SIG-M5 treated with dmso at 0.1 percent for 504 hours (cell line): ENCODE measurements at regions not wholly inside any gene's neighbourhood (a gene's known extent, or its start where the extent isn't known, plus 50 kb on each side); places are given as distances from the start of the nearest gene placed in this dataset.
"Not testable (repeated sequence)": the region's sequence is repeated elsewhere in the genome, so short reads cannot be mapped to it uniquely, and the experiment has no call there.

Experiments used
- DNase-seq: peaks from one replicate; lab custom pipeline; 2025; ENCODE audit not compliant: unreplicated experiment; lab: John Stamatoyannopoulos, UW

DNA sequence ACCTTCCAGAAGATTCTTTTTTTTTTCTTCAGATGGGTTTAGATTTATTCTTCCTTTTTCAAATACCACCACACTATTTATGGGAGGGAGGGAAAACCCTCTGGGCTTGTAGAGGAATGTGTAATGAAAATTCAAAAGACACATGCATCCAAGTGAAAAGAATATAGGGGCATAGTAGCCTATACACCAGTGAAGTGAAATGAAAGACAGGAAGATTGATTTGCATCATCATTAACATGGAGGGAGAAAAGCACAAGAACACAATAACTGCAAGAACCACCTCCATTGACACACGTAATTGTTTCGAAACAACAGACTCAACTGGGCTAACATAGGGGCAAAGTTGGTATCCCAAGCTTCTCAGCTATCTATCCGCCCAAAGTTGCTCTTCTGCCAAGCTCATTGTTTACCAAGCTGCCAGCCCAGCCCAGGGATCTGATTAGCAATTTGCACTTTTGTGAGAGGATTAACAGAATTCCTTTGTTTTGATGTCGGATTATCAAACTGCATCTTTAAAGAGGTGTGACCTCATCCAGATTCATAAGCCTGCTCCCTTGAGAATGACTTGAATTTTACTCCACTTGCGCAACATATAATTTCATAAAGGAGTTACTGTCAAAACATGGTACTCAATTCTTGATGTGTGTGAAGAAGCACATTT lies 430.5 kb upstream of the SOX5 start:
- DNase-seq: no peak

DNA sequence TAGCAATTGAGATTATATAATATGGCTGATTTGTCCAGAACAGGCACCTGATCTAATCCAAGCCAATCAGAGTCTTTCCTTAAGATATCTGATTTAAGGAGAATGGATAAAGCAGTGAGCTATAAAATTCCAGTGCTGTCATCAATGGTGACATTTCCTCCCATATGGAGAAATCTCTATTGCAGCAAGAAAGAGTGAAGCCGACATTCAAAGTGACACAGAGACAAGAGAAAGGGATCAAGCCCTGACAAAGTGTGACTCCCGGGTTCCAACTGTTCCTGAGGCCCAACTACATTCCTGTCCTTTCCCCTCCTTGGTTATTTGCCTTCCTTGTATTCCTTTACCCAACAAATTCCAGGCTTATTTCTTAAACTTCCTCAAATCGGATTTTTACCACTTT lies 430.0 kb upstream of the SOX5 start:
- no peak for DNase-seq

DNA sequence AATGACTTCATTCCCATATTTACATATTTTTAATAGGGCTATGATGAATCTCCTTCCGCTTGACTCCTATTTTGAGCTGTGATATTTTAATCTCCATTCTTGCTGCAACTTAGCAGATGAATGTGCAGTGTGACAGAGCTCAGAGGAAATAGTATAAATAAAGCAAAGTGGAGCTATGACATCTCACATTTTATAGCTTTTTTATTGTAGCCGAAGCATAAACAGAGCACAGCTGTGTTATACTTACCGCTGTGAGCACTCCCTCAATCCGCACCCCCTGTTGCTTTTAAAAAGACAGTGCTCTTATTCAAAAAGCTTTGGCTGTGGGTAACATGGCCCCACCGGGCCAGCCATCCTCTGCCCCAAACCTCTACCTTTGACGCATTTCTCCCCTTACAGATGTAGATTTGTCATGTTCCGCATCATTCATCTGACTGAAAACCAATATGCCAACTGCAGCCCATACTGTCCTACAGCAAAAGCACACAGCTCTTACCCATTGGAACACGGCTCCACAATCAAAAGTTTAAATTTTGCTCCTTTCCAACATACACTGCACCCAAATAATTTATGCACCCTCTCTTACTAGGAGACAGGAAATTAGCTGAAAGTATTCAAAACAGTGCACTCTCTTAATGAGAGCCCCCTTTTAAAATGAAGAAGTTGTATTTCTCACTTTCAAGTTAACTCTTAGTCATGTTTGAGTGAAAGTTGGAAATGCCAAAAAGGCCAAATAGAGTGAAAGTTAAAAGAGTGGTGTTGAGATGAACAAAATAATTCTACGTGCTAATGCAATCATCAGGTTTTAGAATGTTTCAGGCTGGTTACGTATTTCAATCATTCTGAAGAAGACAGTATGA lies 429.3 kb upstream of the SOX5 start:
- DNase-seq: no peak

DNA sequence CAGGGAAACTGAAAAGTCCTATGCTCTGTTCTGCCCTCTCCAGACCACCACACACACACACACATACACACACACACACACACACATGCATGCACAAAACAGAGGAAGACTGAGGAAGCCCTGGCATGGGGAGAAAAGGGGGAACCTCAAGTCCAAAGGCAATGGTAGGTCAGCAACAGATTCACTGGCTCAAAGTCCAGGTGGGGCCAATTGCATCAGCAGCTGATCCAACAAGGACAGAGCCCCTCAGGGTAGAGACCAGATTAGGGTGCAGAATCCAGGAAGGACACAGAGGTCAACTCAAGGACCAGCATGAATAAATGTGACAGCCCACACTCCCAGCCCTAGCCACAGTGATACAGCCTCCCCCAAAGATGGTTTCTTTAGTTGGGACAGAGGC lies 425.0 kb upstream of the SOX5 start:
- DNase-seq: no peak

DNA sequence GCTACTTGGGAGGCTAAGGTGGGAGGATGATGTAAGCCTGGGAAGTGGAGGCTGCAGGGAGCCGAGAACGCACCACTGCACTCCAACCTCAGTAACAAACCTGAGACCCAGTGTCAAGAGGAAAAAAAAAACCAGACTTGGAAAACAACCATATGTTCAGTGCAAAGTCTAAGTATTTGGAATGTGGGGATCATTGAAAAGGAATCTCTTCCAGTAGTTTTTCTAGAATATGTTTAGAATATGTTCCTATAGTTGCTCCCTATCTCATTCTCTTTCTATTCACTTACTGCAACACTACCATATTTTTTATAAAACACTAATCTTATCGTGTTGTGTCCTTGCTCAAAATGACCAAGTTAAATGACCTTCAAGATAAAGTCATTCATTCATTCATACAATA lies 423.5 kb upstream of the SOX5 start:
- no peak for DNase-seq

DNA sequence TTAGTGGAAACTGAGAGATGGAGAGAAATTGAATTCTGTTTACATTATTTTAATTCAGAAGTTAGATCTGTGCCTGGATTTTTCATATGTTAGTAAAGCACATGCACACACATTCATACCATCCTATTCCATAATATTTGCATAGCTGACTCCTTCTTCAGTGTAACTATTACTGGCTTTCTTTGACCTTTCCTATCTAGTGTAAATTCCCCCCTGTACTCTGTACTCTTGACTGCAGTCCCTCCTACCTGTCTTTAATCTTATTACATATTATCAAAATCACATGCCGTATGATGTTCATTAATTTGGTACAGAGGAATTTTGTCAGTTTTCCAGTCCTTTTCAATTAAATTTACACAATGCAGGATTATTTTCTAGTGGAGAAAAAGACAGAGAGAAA lies 417.0 kb upstream of the SOX5 start:
- no peak for DNase-seq

DNA sequence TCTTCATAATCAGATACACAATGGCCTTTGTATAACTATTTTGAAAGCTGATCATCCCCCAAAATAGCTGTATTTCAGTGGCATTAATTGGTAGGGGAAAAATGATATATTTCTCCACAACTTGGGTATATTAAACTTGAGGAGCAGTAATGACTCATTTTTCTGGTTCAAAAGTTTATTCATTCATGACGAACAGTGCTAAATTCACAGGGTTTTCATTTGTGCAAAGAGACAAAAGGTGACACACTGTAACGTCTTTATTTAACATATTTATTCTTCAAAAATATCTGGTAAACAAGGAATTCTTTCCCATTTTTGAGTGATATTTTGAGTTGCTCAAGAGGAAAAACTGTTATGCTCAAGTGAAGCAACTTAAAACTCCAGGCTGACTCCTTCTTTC lies 415.5 kb upstream of the SOX5 start:
- no peak for DNase-seq

DNA sequence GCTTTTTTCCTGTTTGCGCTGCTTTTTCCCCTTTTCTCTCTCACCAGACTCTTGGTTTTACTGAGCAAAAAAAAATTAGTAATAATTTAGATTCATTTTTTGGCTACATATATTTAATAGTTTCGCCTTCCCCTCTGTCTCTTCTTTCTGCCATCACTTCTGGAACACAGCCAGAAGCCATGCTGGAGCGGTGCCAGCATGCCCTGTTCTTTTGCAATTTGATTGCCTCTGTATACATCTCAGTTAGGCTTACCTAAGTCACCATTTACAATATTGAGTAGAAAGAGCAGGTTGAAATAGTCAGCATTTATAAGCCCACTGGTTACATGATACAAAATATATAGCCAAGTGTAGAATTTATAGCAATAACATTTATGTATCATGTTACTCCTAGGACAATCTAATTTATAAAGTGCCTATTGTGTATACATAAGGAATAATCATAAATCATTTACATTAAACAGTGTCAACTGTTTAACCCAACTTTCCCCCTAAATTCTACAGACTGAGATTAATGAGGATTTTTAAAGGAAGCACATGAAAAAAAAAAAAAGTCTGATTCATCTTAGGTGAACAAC lies 413.8 kb upstream of the SOX5 start:
- DNase-seq: no peak

DNA sequence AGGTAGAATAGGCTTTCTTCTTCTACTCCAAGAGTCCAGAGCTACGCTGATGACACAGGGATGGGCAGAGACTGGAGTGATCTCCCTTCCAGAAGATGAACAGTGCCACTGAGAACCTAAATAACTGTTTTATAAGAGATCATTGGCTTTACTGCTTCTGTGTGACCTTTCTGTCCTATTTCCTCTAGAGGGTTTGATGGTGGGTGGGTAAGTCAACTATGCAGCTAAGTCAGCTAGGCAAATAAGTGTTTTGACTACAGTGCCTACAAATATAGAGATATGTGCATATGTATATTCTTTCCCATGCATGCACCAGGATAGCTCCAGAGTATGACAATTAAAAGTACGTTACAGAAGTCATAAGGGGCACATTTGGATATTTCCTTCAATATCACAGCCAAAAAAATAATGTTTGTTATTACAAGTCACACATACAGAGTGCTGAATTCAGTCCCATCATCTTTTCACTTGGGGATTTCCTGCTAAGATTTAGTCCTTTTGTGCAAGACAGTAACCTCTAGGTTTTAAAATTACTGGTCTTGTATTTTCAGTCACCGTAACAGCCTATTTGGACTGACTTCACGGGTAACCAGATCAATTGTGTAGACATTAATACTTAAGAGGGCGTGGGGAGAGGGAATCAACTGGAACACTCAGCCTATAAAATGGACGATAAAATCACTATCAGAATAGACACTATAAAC lies 412.6 kb upstream of the SOX5 start:
- no peak for DNase-seq

DNA sequence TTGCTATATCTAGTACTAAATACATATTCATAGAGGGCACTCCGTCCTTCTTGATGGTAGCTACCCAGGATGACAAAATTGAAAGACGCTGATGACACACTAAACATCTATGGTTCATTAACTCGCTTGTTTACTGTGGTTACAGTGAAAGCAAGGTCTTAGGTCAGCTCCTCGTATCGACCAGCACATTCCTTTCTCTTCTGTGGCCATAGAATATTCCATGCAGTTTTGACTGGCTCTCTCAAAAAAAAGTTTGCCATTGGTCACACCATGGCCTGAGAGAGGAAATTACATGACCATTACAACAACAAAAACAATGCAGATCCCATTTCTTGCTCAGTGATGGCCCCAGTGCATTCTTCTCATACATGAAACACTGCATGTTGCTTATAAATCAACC lies 411.4 kb upstream of the SOX5 start:
- no peak for DNase-seq

DNA sequence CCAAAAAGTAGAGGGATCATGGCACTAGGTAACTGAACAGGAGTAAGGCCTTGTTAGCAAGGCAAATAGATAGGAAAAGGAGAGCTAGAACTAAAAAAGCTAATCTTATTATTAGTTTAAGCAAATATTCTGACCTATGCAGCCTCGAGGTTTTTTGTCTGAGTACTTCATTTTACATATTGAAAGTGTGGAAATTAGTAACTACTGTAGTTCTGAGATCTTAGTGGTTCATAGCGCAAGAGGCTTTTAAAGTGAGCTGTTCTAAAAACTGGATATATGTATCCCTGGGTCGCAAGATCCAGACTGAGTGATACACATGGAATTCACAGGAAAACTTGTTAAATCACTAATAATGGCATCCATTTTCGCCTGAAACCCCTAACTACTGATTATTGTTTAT lies 411.0 kb upstream of the SOX5 start:
- DNase-seq: no peak

DNA sequence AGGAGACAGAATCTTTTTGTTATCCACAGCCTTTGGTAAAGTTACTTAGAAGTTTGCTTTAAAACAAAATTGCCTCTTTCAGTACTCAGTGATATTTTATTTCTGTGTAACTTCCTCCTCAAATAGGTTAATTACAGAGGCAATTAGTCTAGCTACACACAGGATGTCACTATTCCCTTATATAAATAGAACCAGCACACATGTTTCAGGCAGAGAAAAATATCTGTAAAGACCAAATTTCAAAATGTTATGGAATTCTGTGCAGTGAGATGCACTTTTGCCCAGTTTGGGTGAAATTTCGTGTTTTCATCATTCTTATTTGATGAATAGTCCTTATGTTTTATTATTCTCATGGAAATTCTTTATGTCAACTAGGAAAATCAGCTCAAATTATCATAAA lies 410.6 kb upstream of the SOX5 start:
- no peak for DNase-seq

DNA sequence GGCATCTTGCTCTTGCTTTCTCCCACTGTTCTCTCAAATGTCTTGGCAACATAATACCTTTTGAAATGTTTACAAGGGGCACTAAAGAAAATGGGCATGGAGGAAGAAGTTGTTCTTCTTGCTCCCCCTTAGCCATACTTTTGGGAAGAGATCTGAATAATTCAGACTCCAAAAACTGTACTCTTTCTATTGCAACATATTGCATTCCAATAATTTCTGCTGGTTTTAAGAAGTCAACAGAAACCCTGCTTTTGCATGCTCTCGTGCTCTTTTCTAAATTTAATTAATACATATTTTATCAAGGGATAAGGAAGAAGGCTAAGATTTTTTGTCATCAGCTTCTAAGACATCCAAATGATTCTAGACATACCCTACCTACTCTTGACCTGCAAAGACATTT lies 409.9 kb upstream of the SOX5 start:
- DNase-seq: no peak

DNA sequence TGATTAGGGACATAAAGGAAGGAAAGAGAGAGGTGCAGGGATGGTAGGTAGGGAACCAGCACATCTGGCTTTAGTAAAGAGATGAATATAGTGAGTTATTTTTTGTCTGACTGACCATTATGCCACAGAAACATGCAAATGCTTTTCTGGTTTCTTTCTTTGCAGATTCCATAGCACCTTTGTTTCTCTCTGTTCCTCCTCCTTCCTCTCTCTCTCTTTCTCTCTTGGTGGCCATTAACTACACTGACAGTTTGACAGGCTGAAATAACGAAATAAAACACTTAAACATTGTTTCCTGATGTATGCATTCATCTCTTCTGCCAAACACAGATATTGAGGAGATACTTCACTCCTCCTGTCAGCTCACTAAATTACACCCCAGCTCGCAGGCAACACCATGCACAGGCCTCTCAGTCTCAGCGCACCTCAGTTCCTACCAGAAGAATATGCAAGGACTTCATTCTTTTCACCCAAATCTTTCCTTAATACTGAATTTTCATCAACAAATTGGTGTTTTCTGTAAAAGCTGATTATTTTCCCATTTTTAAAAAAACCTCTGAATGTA lies 406.9 kb upstream of the SOX5 start:
- no peak for DNase-seq

DNA sequence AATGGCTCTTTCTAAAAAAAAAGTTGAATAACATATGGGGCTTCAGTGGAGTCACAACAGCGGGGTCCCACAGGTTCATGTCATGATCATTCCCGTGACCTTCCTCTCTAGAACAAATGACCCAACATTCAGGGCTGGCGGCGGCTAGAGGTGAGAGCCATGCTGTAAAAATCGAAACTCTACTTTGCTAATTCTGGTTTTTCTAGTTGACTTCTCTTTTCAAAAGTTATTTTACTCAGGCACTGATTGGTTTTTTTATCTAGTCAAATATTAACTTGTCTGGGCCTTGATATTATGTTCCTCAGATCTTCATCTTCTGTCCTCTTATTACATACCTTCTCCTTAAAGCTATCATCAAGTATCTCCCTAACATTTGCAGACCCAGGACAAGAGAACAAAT lies 402.9 kb upstream of the SOX5 start:
- no peak for DNase-seq

DNA sequence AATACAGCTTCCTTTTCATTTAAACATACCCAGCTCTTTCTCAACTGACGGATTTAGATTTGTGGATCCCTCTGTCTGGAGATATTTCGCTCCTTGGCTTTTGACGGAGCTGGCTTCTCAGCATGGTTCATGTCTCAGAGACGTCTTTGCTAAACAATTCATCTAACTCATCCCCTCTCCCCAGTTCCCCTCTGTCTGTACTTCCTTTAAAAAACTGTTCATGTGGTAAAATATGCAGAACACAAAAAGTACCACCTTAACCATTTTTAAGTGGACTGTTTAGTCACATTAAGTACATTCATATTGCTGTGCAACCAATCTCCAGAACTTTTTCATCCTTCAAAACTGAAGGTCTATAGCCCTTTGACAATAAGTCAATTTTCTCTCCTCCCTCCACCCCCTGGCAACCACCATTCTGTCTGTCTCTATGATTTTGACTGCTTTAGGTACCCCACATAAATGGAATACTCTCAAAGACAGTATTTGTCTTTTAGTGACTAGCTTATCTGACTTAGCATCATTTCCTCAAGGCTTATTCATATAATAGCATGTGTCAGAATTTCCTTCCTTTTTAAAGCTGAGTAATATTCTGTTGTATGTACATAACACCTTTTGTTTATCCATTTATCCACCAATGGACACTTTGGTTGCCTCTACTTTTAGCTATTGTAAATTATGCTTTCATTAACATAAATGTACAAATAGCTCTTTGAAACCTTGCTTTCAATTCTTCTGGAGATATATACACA lies 399.8 kb upstream of the SOX5 start:
- DNase-seq: no peak

DNA sequence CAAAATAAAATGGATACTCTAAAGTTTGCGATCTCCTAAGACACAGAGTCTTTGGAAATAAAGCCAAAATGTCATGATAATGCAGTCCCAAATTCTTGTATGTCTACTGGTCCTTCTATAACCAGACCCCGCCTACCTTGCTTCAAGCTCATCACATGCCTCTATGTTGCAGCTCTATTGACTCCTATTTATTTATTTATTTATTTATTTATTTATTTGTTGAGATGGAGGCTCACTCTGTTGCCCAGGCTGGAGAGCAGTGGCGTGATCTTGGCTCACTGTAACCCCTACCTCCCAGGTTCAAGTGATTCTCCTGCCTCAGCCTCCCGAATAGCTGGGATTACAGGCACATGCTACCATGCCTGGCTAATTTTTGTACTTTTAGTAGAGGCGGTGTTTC lies 398.7 kb upstream of the SOX5 start:
- DNase-seq: not testable (repeated sequence)

DNA sequence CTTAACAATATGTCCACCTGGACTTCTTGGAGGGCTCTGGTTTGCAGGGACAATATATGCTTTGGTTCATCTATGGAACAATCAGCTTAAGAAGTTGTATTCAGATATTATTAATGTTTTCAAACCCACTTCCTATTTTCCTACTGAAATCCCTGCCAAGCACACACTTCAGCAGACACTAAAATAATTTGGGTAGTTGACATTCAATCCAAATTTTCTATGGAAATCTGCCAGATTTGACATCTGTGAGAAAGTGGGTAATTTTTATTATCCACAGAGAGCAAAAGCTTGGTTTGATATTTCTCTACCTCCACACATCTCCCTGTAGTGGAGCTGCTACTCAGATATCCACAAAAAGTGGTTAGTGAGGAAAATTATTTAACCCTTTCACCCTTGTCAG lies 378.8 kb upstream of the SOX5 start:
- no peak for DNase-seq

DNA sequence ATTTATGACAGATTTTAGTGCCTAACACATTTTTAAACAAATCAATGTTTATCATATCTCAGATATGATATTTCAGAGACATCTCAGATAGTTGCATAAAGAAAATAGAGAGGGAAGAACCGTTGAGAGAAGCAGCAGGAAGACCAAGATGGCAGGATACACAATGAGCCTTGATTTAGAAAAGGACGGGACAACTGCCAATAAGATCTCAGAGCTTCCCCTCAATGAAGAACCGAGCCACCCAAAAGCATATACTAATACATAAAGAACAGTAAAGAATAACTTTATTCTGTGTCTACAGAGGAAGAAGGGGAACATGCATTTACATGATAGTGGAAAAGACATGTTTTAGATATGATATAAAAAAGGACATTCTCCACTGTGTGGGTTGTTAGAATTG lies 375.9 kb upstream of the SOX5 start:
- no peak for DNase-seq

DNA sequence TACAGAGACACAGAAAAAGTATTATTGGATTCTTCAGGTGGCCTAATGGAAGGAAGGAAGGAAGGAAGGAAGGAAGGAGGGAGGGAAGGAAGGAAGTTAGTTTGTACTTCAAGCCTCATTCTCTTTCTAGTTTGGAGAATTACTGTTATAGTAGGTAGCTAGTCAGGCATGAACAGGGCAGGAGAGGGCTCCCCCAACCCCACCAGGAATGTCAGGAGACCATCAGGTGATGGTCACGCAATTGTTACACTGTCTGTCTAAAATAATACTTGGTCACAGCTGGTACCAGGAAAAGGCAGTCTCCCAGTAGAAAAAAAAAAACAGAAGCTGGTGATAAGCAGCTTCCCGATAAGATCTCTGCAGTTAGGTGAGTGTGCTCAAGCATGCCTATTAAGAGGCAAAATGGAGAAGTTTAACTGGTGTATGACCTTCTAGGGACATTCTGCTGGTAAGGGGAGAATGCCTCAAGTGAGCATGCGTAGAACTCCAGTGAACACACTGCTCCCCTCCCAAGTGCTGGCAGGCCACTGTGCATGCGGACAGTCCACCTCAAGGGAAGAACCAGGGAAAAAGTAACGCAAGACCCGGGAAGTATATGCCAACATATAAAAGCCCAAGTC lies 358.4 kb upstream of the SOX5 start:
- DNase-seq: no peak
